Tibial nerve (tissue), 4 donors: ENCODE measurements at regions not wholly inside any gene's neighbourhood (a gene's known extent, or its start where the extent isn't known, plus 50 kb on each side); places are given as distances from the start of the nearest gene placed in this dataset.

Experiments
- DNase-seq, 2 donors: peaks; one replicate each; pipeline ENCODE4 v3.0.0-alpha.2; 2019; ENCODE audit warnings: low spot score in 2 of 2
- H3K27ac ChIP-seq, 4 donors: fragments of 200-600 bp; sonication (generic) in 3 of 4; one replicate each; pipeline ENCODE4 v1.5.1; 2017 to 2019; ENCODE audit warnings: mild to moderate bottlenecking in 1 of 4
- H3K27me3 ChIP-seq, 2 donors: fragments of 200-600 bp; sonication (generic) in 1 of 2; one replicate each; pipeline versions ENCODE4 v1.5.1 to v1.6.0; 2017 to 2019
- H3K36me3 ChIP-seq, 3 donors: fragments of 200-600 bp; sonication (generic); one replicate each; pipeline ENCODE4 v1.5.1; 2018 to 2019
- H3K4me1 ChIP-seq, 4 donors: fragments of 200-600 bp; sonication (generic) in 3 of 4; one replicate each; pipeline ENCODE4 v1.5.1; 2017 to 2019
- H3K4me3 ChIP-seq, 4 donors: fragments of 200-600 bp; sonication (generic) in 3 of 4; one replicate each; pipeline ENCODE4 v1.5.1; 2017 to 2019; ENCODE audit warnings: mild to moderate bottlenecking in 1 of 4, moderate library complexity in 1 of 4
- H3K9me3 ChIP-seq, 4 donors: fragments of 200-600 bp; sonication (generic) in 3 of 4; one replicate each; pipeline ENCODE4 v1.5.1; 2017 to 2019
- EP300 ChIP-seq, 2 donors: sonication (generic); formaldehyde crosslinking; IDR thresholded peaks; one replicate each; pipeline ENCODE4 v1.6.1; 2017; ENCODE audit warnings: antibody characterized with exemption in 2 of 2, mild to moderate bottlenecking in 1 of 2
- POLR2A ChIP-seq, 2 donors: fragments of 450-650 bp; IDR thresholded peaks; one replicate each; pipeline ENCODE4 v1.6.1; 2017; ENCODE audit warnings: antibody characterized with exemption in 2 of 2, mild to moderate bottlenecking in 2 of 2, moderate library complexity in 2 of 2
- WGBS, 2 donors: methylation state at CpG; one replicate each; pipeline ENCODE4 v1.1.5; 2018; 5-methylcytosine and 5-hydroxymethylcytosine counted together
- TF ChIP-seq, protein P1 (sequence below), 5 experiments: fragments of 200-600 bp in 3 of 5; fragments of 450-650 bp in 2 of 5; sonication (generic) in 3 of 5; IDR thresholded peaks; one replicate each; pipeline ENCODE4 v1.5.1; 2016 to 2019; ENCODE audit warnings: antibody characterized with exemption in 5 of 5, mild to moderate bottlenecking in 3 of 5, moderate library complexity in 2 of 5

DNA sequence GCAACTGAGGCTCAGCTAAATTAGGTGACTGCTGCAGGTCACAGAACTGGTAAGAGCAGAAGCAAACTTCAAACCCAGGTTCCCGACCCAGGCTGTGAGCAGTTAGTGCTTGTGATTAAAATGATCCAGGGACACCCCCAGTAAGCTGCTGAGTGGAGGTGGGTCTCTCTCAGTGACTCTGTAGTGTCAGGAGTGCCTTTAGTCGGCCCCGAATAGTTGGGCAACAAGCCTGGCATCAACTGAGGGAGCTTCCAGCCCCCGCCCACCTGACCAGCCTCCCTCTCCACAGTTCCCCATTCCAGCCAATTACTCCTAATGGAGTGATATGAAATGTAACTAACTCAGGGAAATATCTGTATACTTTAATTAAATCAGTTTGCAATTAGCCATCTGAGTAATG is 168.0 kb upstream of the SMAD3 start:
- Histone ChIP-seq H3K9me3 (no peaks in the 10 kb centered on the region), H3K4me3 (no peak overlapping the region), H3K27me3 (no peaks in the 10 kb centered on the region), H3K27ac (no peak overlapping the region), H3K4me1 (peaks cover 0 to 11% (median 0%) of the 10 kb centered on the region in 4 donors), H3K36me3 (no peaks in the 10 kb centered on the region)
- 83 to 84% methylated on average over 4 of the region's 4 CpGs for WGBS, 2 donors
- TF ChIP-seq, protein P1, sequence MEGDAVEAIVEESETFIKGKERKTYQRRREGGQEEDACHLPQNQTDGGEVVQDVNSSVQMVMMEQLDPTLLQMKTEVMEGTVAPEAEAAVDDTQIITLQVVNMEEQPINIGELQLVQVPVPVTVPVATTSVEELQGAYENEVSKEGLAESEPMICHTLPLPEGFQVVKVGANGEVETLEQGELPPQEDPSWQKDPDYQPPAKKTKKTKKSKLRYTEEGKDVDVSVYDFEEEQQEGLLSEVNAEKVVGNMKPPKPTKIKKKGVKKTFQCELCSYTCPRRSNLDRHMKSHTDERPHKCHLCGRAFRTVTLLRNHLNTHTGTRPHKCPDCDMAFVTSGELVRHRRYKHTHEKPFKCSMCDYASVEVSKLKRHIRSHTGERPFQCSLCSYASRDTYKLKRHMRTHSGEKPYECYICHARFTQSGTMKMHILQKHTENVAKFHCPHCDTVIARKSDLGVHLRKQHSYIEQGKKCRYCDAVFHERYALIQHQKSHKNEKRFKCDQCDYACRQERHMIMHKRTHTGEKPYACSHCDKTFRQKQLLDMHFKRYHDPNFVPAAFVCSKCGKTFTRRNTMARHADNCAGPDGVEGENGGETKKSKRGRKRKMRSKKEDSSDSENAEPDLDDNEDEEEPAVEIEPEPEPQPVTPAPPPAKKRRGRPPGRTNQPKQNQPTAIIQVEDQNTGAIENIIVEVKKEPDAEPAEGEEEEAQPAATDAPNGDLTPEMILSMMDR (IDR thresholded peaks at IDR 0.05): no peak
- TF ChIP-seq POLR2A (IDR thresholded peaks at IDR 0.05) (no peak), EP300 (IDR thresholded peaks at IDR 0.05) (no peak)
- no peak for DNase-seq

DNA sequence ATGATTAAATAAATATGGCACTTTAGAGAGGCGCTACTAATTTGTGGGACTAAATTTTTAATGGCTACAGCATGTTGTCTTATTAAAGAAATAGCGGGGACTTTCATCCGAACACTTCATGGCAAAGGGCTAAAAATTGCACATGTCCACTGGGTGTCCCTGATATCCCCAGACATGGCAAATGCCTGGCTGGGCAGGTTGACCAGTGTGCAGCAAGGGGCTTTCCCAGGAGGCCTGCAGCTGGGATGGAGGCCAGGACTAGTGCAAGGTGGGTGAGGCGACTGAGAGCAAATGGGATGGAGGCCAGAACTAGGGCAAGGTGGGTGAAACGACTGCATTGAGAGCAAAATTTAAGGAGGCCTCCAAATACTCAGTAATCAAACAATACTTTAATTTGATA is 167.4 kb upstream of the SMAD3 start:
- H3K27ac ChIP-seq: no peak overlapping the region
- H3K27me3 ChIP-seq: no peaks in the 10 kb centered on the region
- no peaks in the 10 kb centered on the region for H3K36me3 ChIP-seq
- 78 to 87% methylated on average over 5 of the region's 5 CpGs for WGBS, 2 donors
- H3K4me1 ChIP-seq: peaks cover 0 to 9% (median 0%) of the 10 kb centered on the region in 4 donors
- TF ChIP-seq EP300 (IDR thresholded peaks at IDR 0.05) (no peak), POLR2A (IDR thresholded peaks at IDR 0.05) (no peak)
- TF ChIP-seq, protein P1 (IDR thresholded peaks at IDR 0.05): no peak
- no peaks in the 10 kb centered on the region for H3K9me3 ChIP-seq
- H3K4me3 ChIP-seq: no peak overlapping the region
- no peak for DNase-seq

DNA sequence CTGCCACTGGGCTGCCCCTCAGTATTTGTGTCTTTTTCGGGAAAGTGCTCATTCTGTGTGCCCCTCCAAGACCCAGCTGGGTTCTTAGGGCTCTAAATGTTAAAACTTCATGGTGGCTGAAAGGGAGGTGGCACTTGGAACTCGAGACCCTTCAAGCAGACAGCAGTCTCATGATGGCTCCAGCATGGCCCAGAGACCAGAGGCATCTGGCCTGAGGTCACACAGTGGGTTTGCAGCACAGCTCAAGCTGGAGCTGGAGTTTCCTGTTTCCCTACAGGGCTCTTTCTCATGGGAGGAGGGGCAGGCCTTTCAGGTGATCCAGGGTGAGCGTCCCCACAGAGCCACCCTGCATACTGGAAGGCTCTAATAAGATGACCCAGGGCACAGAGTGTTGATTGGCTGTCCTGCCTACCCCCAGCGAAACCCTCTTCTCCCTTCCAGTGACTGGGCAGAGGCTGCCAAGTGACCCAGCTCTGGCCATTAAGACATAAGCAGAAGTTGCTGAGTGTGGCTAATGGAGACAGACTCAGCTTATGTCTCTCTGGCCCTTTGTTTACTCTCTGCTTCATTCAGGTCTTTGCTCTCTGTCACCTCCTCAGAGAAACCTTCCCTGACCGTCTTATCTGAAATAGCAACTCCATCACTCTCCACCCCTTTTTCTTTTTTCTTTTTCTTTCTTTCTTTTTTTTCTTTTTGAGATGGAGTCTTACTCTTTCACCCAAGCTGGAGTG is 166.6 kb upstream of the SMAD3 start:
- H3K9me3 ChIP-seq: no peaks in the 10 kb centered on the region
- WGBS, 2 donors: 83 to 84% methylated on average over 5 of the region's 5 CpGs
- no peak for DNase-seq
- peaks cover 0 to 9% (median 0%) of the 10 kb centered on the region in 4 donors for H3K4me1 ChIP-seq
- H3K27ac ChIP-seq: no peak overlapping the region
- no peak overlapping the region for H3K4me3 ChIP-seq
- H3K27me3 ChIP-seq: no peaks in the 10 kb centered on the region
- no peak for TF ChIP-seq EP300 (IDR thresholded peaks at IDR 0.05)
- no peak for TF ChIP-seq POLR2A (IDR thresholded peaks at IDR 0.05)
- TF ChIP-seq, protein P1 (IDR thresholded peaks at IDR 0.05): no peak
- no peaks in the 10 kb centered on the region for H3K36me3 ChIP-seq

DNA sequence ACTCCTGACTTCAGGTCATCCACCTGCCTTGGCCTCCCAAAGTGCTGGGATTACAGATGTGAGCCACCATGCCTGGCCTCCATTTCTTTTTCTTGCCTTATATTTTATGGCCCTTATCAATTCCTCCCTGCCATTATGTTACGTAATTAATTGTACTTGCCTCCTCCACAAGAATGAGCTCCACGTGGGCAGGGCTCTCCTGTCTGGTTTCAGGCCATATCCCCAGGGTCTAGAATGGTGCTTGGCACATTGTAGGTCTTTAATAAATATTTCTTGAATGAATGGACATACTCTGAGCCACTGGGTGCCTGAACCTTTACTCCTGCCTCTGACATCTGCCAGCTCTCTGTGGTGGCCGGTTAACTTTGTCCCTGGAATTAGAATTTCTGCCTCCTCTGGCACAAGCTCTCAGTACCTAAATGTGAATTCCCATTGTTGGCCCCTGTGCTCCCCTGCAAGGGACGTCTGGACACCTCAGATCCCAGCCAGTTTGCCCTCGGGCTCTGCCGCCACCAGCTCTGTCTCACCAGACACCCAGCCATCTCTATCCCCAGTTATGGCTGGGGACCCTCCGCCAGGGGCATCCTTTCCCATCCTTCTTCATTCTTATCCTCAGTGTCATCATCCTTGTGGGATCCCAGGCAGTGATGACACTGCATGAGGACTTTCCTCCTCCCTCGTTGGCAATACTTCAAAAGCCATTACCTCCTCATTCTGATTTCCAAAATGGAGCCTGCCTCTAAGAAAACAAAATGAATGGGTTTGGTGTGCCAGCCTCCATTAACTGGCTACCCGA is 165.6 kb upstream of the SMAD3 start:
- TF ChIP-seq EP300 (IDR thresholded peaks at IDR 0.05): no peak
- no peak for TF ChIP-seq POLR2A (IDR thresholded peaks at IDR 0.05)
- TF ChIP-seq, protein P1 (IDR thresholded peaks at IDR 0.05): no peak
- Histone ChIP-seq H3K9me3 (no peaks in the 10 kb centered on the region), H3K27ac (no peak overlapping the region), H3K4me1 (peaks cover 0 to 9% (median 0%) of the 10 kb centered on the region in 4 donors), H3K36me3 (no peaks in the 10 kb centered on the region), H3K4me3 (no peak overlapping the region), H3K27me3 (no peaks in the 10 kb centered on the region)
- DNase-seq: no peak
- WGBS, 2 donors: 84 to 85% methylated on average over 9 of the region's 9 CpGs
